NB4 (cell line): ENCODE measurements at regions not wholly inside any gene's neighbourhood (a gene's known extent, or its start where the extent isn't known, plus 50 kb on each side); places are given as distances from the start of the nearest gene placed in this dataset.

Experiments used
- DNase-seq: peaks from one replicate; pipeline ENCODE4 v3.0.0; 2010; ENCODE audit warnings: low read depth
- H3K4me3 ChIP-seq: one replicate; pipeline ENCODE4 v1.5.1; 2011; ENCODE audit warnings: mild to moderate bottlenecking, low read depth, low read length, moderate library complexity
- MYC ChIP-seq: IDR thresholded peaks from 2 replicates; pipeline ENCODE4 v1.6.1; 2011; ENCODE audit warnings: low read depth, low read length
- POLR2A ChIP-seq: IDR thresholded peaks from 2 replicates; pipeline ENCODE4 v1.6.1; 2011; ENCODE audit warnings: mild to moderate bottlenecking; ENCODE audit not compliant: insufficient read length; ENCODE audit errors: extremely low read depth
- TF ChIP-seq, protein P1 (sequence below): IDR thresholded peaks from 2 replicates; pipeline ENCODE4 v1.6.1; 2011; ENCODE audit warnings: low read depth, low read length
- TF ChIP-seq, protein P2 (sequence below): IDR thresholded peaks from one replicate; pipeline ENCODE4 v1.5.1; 2012; ENCODE audit warnings: low read depth, low read length

DNA sequence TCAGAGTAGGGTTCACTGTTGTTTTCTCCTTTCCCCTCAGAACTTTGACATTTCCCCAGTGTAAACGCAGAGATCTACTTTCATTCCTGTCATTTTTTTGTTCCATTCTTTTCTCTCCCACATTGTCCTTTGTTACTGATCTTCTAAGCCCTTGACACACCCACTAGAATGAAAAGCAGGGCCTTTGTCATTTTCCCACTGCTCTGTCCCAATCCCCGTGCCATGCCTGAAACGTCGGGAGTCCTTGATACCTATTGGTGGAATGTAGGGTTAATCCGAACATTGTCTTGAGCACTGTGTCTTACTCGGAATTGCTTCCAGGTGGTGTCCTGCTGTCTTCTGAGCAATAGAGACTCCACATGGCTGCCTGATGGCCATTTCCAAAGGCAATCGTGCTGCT, 887.1 kb upstream of the FRG1 start:
- H3K4me3 ChIP-seq: no peak overlapping the region
- TF ChIP-seq, protein P1, sequence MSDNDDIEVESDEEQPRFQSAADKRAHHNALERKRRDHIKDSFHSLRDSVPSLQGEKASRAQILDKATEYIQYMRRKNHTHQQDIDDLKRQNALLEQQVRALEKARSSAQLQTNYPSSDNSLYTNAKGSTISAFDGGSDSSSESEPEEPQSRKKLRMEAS: no peak
- no peak for TF ChIP-seq MYC
- TF ChIP-seq, protein P2, sequence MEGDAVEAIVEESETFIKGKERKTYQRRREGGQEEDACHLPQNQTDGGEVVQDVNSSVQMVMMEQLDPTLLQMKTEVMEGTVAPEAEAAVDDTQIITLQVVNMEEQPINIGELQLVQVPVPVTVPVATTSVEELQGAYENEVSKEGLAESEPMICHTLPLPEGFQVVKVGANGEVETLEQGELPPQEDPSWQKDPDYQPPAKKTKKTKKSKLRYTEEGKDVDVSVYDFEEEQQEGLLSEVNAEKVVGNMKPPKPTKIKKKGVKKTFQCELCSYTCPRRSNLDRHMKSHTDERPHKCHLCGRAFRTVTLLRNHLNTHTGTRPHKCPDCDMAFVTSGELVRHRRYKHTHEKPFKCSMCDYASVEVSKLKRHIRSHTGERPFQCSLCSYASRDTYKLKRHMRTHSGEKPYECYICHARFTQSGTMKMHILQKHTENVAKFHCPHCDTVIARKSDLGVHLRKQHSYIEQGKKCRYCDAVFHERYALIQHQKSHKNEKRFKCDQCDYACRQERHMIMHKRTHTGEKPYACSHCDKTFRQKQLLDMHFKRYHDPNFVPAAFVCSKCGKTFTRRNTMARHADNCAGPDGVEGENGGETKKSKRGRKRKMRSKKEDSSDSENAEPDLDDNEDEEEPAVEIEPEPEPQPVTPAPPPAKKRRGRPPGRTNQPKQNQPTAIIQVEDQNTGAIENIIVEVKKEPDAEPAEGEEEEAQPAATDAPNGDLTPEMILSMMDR: no peak
- DNase-seq: no peak

- no peak for DNase-seq
- TF ChIP-seq, protein P2: no peak
- TF ChIP-seq POLR2A: no peak
- no peak for TF ChIP-seq MYC
- TF ChIP-seq, protein P1: no peak
- no peak overlapping the region for H3K4me3 ChIP-seq
These were observed 880.6 kb upstream of the FRG1 start for GRCh38 chr4:189060104-189060503.

GRCh38 chr4:189062047-189062820, 878.4 kb upstream of the FRG1 start:
- no peak overlapping the region for H3K4me3 ChIP-seq
- no peak for DNase-seq
- TF ChIP-seq POLR2A (no peak), MYC (no peak)
- TF ChIP-seq, protein P2: no peak
- TF ChIP-seq, protein P1: no peak

DNA sequence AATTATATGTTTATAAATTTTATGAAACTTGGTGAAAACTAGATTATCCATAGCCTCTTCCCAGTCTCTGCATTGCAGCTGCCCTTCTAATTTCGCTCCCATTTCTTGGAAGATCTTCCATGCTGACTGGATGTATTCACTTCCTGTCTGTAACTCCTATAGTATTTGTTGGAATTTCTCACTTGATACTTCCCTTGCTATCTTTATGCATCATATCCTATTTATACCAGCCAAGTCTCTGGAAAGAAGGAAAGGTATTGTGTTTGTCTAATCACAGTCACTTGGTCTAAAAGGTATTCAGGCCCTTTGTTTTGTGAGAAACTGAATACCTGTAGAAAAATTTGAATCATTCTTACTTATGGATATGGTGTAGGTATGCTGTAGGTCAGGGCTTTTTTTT, 870.9 kb upstream of the FRG1 start:
- no peak for TF ChIP-seq POLR2A
- TF ChIP-seq, protein P1: no peak
- TF ChIP-seq, protein P2: no peak
- no peak for TF ChIP-seq MYC
- no peak for DNase-seq
- no peak overlapping the region for H3K4me3 ChIP-seq

GRCh38 chr4:189071241-189071640, 869.4 kb upstream of the FRG1 start:
- no peak for DNase-seq
- no peak for TF ChIP-seq POLR2A
- TF ChIP-seq, protein P2: no peak
- TF ChIP-seq, protein P1: no peak
- TF ChIP-seq MYC: no peak
- H3K4me3 ChIP-seq: no peak overlapping the region

GRCh38 chr4:189073739-189074138, 866.9 kb upstream of the FRG1 start:
- no peak for DNase-seq

More at GRCh38 chr4:189073739-189074138, 866.9 kb upstream of the FRG1 start:
- H3K4me3 ChIP-seq: no peak overlapping the region
- TF ChIP-seq POLR2A (no peak), MYC (no peak)
- TF ChIP-seq, protein P2: no peak
- TF ChIP-seq, protein P1: no peak
